Fibroblast of mammary gland (primary cell): ENCODE measurements at regions not wholly inside any gene's neighbourhood (a gene's known extent, or its start where the extent isn't known, plus 50 kb on each side); places are given as distances from the start of the nearest gene placed in this dataset.

Source experiments
- DNase-seq: peaks from one replicate; pipeline ENCODE4 v3.0.0-alpha.2; 2010; ENCODE audit warnings: low read depth
- H3K4me3 ChIP-seq: 2 replicates; pipeline ENCODE4 v1.5.1; 2011; ENCODE audit warnings: low read depth, mild to moderate bottlenecking, low read length, moderate library complexity; ENCODE audit not compliant: control insufficient read depth
- CTCF ChIP-seq: conservative IDR thresholded peaks from 2 replicates; pipeline ENCODE4 v1.5.1; 2011; ENCODE audit warnings: low read depth, low read length, inconsistent platforms; ENCODE audit not compliant: control insufficient read depth, insufficient read depth

- TF ChIP-seq CTCF, result no peak
- H3K4me3 ChIP-seq, result no peak overlapping the region
- DNase-seq, result peak; percentile 35
Observed at GRCh38 chr2:37764739-37765138, 93.3 kb upstream of the CDC42EP3 start.

GRCh38 chr2:37766106-37766505 lies 94.7 kb upstream of the CDC42EP3 start:
- no peak overlapping the region for H3K4me3 ChIP-seq
- DNase-seq, result no peak
- no peak for TF ChIP-seq CTCF

GRCh38 chr2:37767046-37767445 lies 95.6 kb upstream of the CDC42EP3 start:
- no peak for TF ChIP-seq CTCF
- no peak overlapping the region for H3K4me3 ChIP-seq
- DNase-seq, result no peak

- H3K4me3 ChIP-seq, result no peak overlapping the region
- peak; percentile 90 for DNase-seq
- TF ChIP-seq CTCF, result no peak
Observed at GRCh38 chr2:37767959-37768925, 96.8 kb upstream of the CDC42EP3 start.

- DNase-seq, result no peak
- H3K4me3 ChIP-seq, result no peak overlapping the region
- no peak for TF ChIP-seq CTCF
Observed at GRCh38 chr2:37769551-37769950, 98.1 kb upstream of the CDC42EP3 start.

- TF ChIP-seq CTCF, result no peak
- H3K4me3 ChIP-seq, result no peak overlapping the region
- DNase-seq, result peak; percentile 34
Observed at GRCh38 chr2:37770797-37771196, 99.4 kb upstream of the CDC42EP3 start.

GRCh38 chr2:37771600-37772088 lies 100.2 kb upstream of the CDC42EP3 start:
- peak; percentile 72 for DNase-seq

More at GRCh38 chr2:37771600-37772088, 100.2 kb upstream of the CDC42EP3 start:
- TF ChIP-seq CTCF, result no peak
- no peak overlapping the region for H3K4me3 ChIP-seq
